IMR-90 (cell line): ENCODE measurements at regions not wholly inside any gene's neighbourhood (a gene's known extent, or its start where the extent isn't known, plus 50 kb on each side); places are given as distances from the start of the nearest gene placed in this dataset.

Experiments
- ATAC-seq: fragments of 200-7000 bp; cut with Tn5 transposase; 2 replicates; pipeline ENCODE4 v1.9.1; 2020; ENCODE audit warnings: low read depth, mild to moderate bottlenecking, moderate library complexity
- BruUV-seq: library from RNA; stranded (reverse); fragments of 400-500 nt; replicated peaks from 2 replicates; lab custom pipeline; 2021; lab: Mats Ljungman, UMichigan
- CTCF ChIA-PET: fragments of 300-600 bp; formaldehyde crosslinking; extraction: SDS; loops from one replicate; lab custom pipeline; 2021; ENCODE audit warnings: antibody characterized with exemption; lab: Yijun Ruan, JAX
- POLR2A ChIA-PET: fragments of 300-600 bp; sonication (Branson Sonifier 250); formaldehyde crosslinking; loops from one replicate; lab custom pipeline; 2022; ENCODE audit warnings: antibody characterized with exemption; ENCODE audit not compliant: unreplicated experiment; lab: Charles Lee
- DNase-seq: peaks from one replicate; pipeline ENCODE4 v3.0.0; 2013
- H2AFZ ChIP-seq: replicated peaks from 2 replicates; pipeline ENCODE3; 2013; ENCODE audit warnings: low read length, mild to moderate bottlenecking; ENCODE audit not compliant: poor library complexity
- H2AK5ac ChIP-seq: 2 replicates; pipeline ENCODE4 v1.6.1; 2013; ENCODE audit warnings: low read depth, low read length, inconsistent platforms
- H2AK9ac ChIP-seq: replicated peaks from 2 replicates; pipeline ENCODE3; 2013; ENCODE audit warnings: mild to moderate bottlenecking, low read depth, low read length, moderate library complexity; ENCODE audit not compliant: poor library complexity
- H2BK120ac ChIP-seq: 2 replicates; pipeline ENCODE4 v1.6.1; 2013; ENCODE audit warnings: low read depth, low read length, inconsistent platforms
- H2BK15ac ChIP-seq: 3 replicates; pipeline ENCODE4 v1.6.1; 2013; ENCODE audit warnings: low read depth, low read length, inconsistent platforms
- H2BK20ac ChIP-seq: 2 replicates; pipeline ENCODE4 v1.6.1; 2013; ENCODE audit warnings: low read depth, mild to moderate bottlenecking, inconsistent platforms, low read length, moderate library complexity
- H2BK5ac ChIP-seq: 2 replicates; pipeline ENCODE4 v1.6.1; 2013; ENCODE audit warnings: mild to moderate bottlenecking, low read depth, low read length, inconsistent platforms; ENCODE audit not compliant: poor library complexity, severe bottlenecking
- H3K14ac ChIP-seq: replicated peaks from 2 replicates; pipeline ENCODE4 v1.6.1; 2013; ENCODE audit warnings: low read depth, low read length, inconsistent platforms
- H3K18ac ChIP-seq: 2 replicates; pipeline ENCODE4 v1.6.1; 2013; ENCODE audit warnings: low read depth, low read length, control low read depth
- H3K23ac ChIP-seq: 2 replicates; pipeline ENCODE4 v1.6.1; 2013; ENCODE audit warnings: low read depth, low read length, inconsistent platforms
- H3K27ac ChIP-seq: 2 replicates; pipeline ENCODE4 v1.5.1; 2013; ENCODE audit warnings: mild to moderate bottlenecking, control low read depth, low read length; ENCODE audit not compliant: insufficient read depth
- H3K27me3 ChIP-seq: 2 replicates; pipeline ENCODE4 v1.6.1; 2013; ENCODE audit warnings: low read length; ENCODE audit not compliant: control insufficient read depth, insufficient read depth
- H3K36me3 ChIP-seq: 2 replicates; pipeline ENCODE4 v1.6.1; 2013; ENCODE audit warnings: low read length, mixed read lengths; ENCODE audit not compliant: control insufficient read depth, insufficient read depth
- H3K4ac ChIP-seq: 2 replicates; pipeline ENCODE4 v1.6.1; 2013; ENCODE audit warnings: low read depth, low read length, inconsistent platforms
- H3K4me1 ChIP-seq: 2 replicates; pipeline ENCODE4 v1.6.1; 2013; ENCODE audit warnings: low read length, mixed read lengths; ENCODE audit not compliant: control insufficient read depth, insufficient read depth
- H3K4me2 ChIP-seq: 2 replicates; pipeline ENCODE4 v1.6.1; 2013; ENCODE audit warnings: low read depth, mild to moderate bottlenecking, control low read depth, low read length, moderate library complexity
- H3K4me3 ChIP-seq: 2 replicates; pipeline ENCODE4 v1.5.1; 2013; ENCODE audit warnings: low read depth, mild to moderate bottlenecking, control low read depth, low read length, moderate library complexity; ENCODE audit not compliant: insufficient read depth
- H3K56ac ChIP-seq: 2 replicates; pipeline ENCODE4 v1.6.1; 2013; ENCODE audit warnings: low read length, inconsistent platforms; ENCODE audit not compliant: insufficient read depth; ENCODE audit errors: extremely low read depth
- H3K79me1 ChIP-seq, 2 experiments: 2 replicates each; pipeline ENCODE4 v1.6.1; 2013; ENCODE audit warnings: low read length in 2 of 2, inconsistent platforms in 1 of 2, low read depth in 1 of 2
- H3K9ac ChIP-seq: 2 replicates; pipeline ENCODE4 v1.6.1; 2013; ENCODE audit warnings: low read depth, low read length, control low read depth
- H3K9me1 ChIP-seq: 2 replicates; pipeline ENCODE4 v1.6.1; 2013; ENCODE audit warnings: low read length, inconsistent platforms; ENCODE audit not compliant: insufficient read depth
- H3K9me3 ChIP-seq: 2 replicates; pipeline ENCODE4 v1.6.1; 2013; ENCODE audit warnings: low read length; ENCODE audit not compliant: control insufficient read depth, insufficient read depth
- H4K20me1 ChIP-seq: 2 replicates; pipeline ENCODE4 v1.6.1; 2013; ENCODE audit warnings: low read length, inconsistent platforms; ENCODE audit not compliant: insufficient read depth
- H4K5ac ChIP-seq: 2 replicates; pipeline ENCODE4 v1.6.1; 2013; ENCODE audit warnings: mild to moderate bottlenecking, low read depth, low read length, control low read depth
- H4K8ac ChIP-seq, 2 experiments: 2 replicates each; pipeline ENCODE4 v1.6.1; 2013; ENCODE audit warnings: low read depth in 2 of 2, low read length in 2 of 2, control low read depth in 1 of 2, inconsistent platforms in 1 of 2
- H4K91ac ChIP-seq: 2 replicates; pipeline ENCODE4 v1.6.1; 2013; ENCODE audit warnings: low read depth, low read length, inconsistent platforms; ENCODE audit not compliant: insufficient read depth
- CEBPB ChIP-seq: IDR thresholded peaks from 2 replicates; pipeline ENCODE4 v1.6.1; 2012; ENCODE audit warnings: low read depth, low read length, improper control_type of control experiment
- CHD1 ChIP-seq: IDR thresholded peaks from 2 replicates; pipeline ENCODE4 v1.6.1; 2012; ENCODE audit warnings: low read depth, low read length, improper control_type of control experiment
- CTCF ChIP-seq: conservative IDR thresholded peaks from 2 replicates; pipeline ENCODE4 v1.5.1; 2012; ENCODE audit warnings: mild to moderate bottlenecking, low read depth, low read length, improper control_type of control experiment
- FOS ChIP-seq: fragments of 150-350 bp; IDR thresholded peaks from 2 replicates; pipeline ENCODE4 v1.6.1; 2016; ENCODE audit warnings: low read depth, low read length
- MAFK ChIP-seq: IDR thresholded peaks from 2 replicates; pipeline ENCODE4 v1.6.1; 2012; ENCODE audit warnings: low read depth, low read length, improper control_type of control experiment
- MXI1 ChIP-seq: IDR thresholded peaks from 2 replicates; pipeline ENCODE4 v1.6.1; 2012; ENCODE audit warnings: low read depth, mild to moderate bottlenecking, low read length, moderate library complexity, borderline replicate concordance
- POLR2A ChIP-seq: IDR thresholded peaks from 2 replicates; pipeline ENCODE4 v1.6.1; 2012; ENCODE audit warnings: mild to moderate bottlenecking, low read depth, low read length
- RAD21 ChIP-seq: IDR thresholded peaks from 2 replicates; pipeline ENCODE4 v1.6.1; 2012; ENCODE audit warnings: low read length, improper control_type of control experiment
- RFX5 ChIP-seq: IDR thresholded peaks from 2 replicates; pipeline ENCODE4 v1.8.0; 2012; ENCODE audit warnings: low read depth, mild to moderate bottlenecking, low read length, moderate library complexity
- USF2 ChIP-seq: fragments of 150-350 bp; IDR thresholded peaks from 2 replicates; pipeline ENCODE4 v1.6.1; 2017; ENCODE audit warnings: mild to moderate bottlenecking, antibody characterized with exemption, low read length, low read depth
- WGBS, 2 experiments: methylation state at CpG; one replicate each; pipeline versions ENCODE4 v1.1.5 to v1.1.7; 2013; ENCODE audit warnings: missing lambda C conversion rate in 2 of 2; ENCODE audit not compliant: insufficient read length in 1 of 2; ENCODE audit errors: extremely low coverage in 2 of 2; 5-methylcytosine and 5-hydroxymethylcytosine counted together
- dilution Hi-C: fragments of 300-500 bp; cut with HindIII; formaldehyde crosslinking; loops from one replicate; pipeline ENCODE4 v1.14.3; 2018; ENCODE audit warnings: low sequenced_read_pairs; ENCODE audit not compliant: unreplicated experiment
- in situ Hi-C: fragments of 300-500 bp; cut with MboI; formaldehyde crosslinking; loops from 3 replicates; pipeline ENCODE4 v1.14.3; 2019; ENCODE audit warnings: low sequenced_read_pairs, inconsistent platforms, mixed read lengths
- intact Hi-C: fragments of 100-400 bp; cut with micrococcal nuclease; formaldehyde crosslinking; loops from 2 replicates; pipeline ENCODE4 v1.10.0; 2022
- TF ChIP-seq, protein P1 (sequence below): fragments of 150-350 bp; IDR thresholded peaks from 2 replicates; pipeline ENCODE4 v1.6.1; 2016; ENCODE audit warnings: low read depth, mild to moderate bottlenecking, low read length, moderate library complexity, borderline replicate concordance

- no CpG with 5 or more reads among the region's 1 CpG for WGBS, 2 experiments
- H3K14ac ChIP-seq: no peak overlapping the region
Measured at GRCh38 chr2:165009466-165009865, 54.1 kb upstream of the SLC38A11 start.

More at GRCh38 chr2:165009466-165009865, 54.1 kb upstream of the SLC38A11 start:
- in situ Hi-C loops (loop anchor here (25.0 kb wide), 1 partner anchor 272 kb away; no protein-coding TSS in a partner anchor), intact Hi-C loops (no loop called here), dilution Hi-C loops (no loop called here)
- Histone ChIP-seq H3K9me3 (no peaks in the 10 kb centered on the region), H3K9me1 (no peaks in the 10 kb centered on the region), H3K4me2 (no peak overlapping the region), H3K4me1 (no peaks in the 10 kb centered on the region), H2BK120ac (no peak overlapping the region), H2BK5ac (no peak overlapping the region), H3K23ac (no peak overlapping the region), H3K79me1 (no peaks in the 10 kb centered on the region), H4K8ac (no peak overlapping the region), H4K91ac (no peak overlapping the region), H3K4ac (no peak overlapping the region), H4K5ac (no peak overlapping the region), H2BK15ac (no peak overlapping the region), H2AK5ac (no peak overlapping the region), H3K9ac (no peak overlapping the region), H3K56ac (no peak overlapping the region), H3K36me3 (no peaks in the 10 kb centered on the region), H2AFZ (no peak overlapping the region), H3K4me3 (no peak overlapping the region), H3K27me3 (peaks cover 4% of the 10 kb centered on the region; the same call in 1 of the 2 replicates), H2AK9ac (no peak overlapping the region), H4K20me1 (no peaks in the 10 kb centered on the region), H3K27ac (no peak overlapping the region), H3K18ac (no peak overlapping the region), H2BK20ac (no peak overlapping the region)
- ATAC-seq (no peak), DNase-seq (peak; percentile 7)
- TF ChIP-seq POLR2A: no peak
- TF ChIP-seq RFX5: no peak
- no peak for TF ChIP-seq USF2
- no peak for TF ChIP-seq CHD1
- no peak for TF ChIP-seq CTCF
- TF ChIP-seq MXI1: no peak
- TF ChIP-seq, protein P1, sequence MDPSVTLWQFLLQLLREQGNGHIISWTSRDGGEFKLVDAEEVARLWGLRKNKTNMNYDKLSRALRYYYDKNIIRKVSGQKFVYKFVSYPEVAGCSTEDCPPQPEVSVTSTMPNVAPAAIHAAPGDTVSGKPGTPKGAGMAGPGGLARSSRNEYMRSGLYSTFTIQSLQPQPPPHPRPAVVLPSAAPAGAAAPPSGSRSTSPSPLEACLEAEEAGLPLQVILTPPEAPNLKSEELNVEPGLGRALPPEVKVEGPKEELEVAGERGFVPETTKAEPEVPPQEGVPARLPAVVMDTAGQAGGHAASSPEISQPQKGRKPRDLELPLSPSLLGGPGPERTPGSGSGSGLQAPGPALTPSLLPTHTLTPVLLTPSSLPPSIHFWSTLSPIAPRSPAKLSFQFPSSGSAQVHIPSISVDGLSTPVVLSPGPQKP: no peak
- TF ChIP-seq CEBPB: no peak
- no peak for TF ChIP-seq FOS
- TF ChIP-seq MAFK: no peak
- TF ChIP-seq RAD21: no peak
- ChIA-PET CTCF (interaction anchor here (0.6 to 1.2 kb wide), 2 partner anchors 284 to 1120 kb away, joined by 3 read pairs; no protein-coding TSS in a partner anchor), POLR2A (interaction anchor here (0.5 kb wide), 1 partner anchor 194 kb away, joined by 3 read pairs; no protein-coding TSS in a partner anchor)
- BruUV-seq: no TSS peak
